Central memory CD8-positive, alpha-beta T cell (primary cell): ENCODE measurements at regions not wholly inside any gene's neighbourhood (a gene's known extent, or its start where the extent isn't known, plus 50 kb on each side); places are given as distances from the start of the nearest gene placed in this dataset.

Experiments
- ATAC-seq: fragments of 150-1000 bp; cut with Tn5 transposase; replicated peaks from 2 replicates; pipeline ENCODE4 v1.10.0; 2022; ENCODE audit warnings: mild to moderate bottlenecking, moderate FRiP score, moderate number of reproducible peaks; ENCODE audit not compliant: poor library complexity, severe bottlenecking; ENCODE audit errors: extremely low read depth
- DNase-seq, 2 donors: peaks; one replicate each; pipeline ENCODE4 v3.0.0; 2021; ENCODE audit warnings: low spot score in 2 of 2
- H3K27ac Mint-ChIP-seq: one replicate; pipeline ENCODE4 v1.8.0; 2022; ENCODE audit warnings: low read depth, mild to moderate bottlenecking, moderate library complexity, mixed read lengths
- H3K27me3 Mint-ChIP-seq: one replicate; pipeline ENCODE4 v1.8.0; 2022; ENCODE audit warnings: mixed read lengths
- H3K36me3 Mint-ChIP-seq: one replicate; pipeline ENCODE4 v1.8.0; 2022; ENCODE audit warnings: mild to moderate bottlenecking, moderate library complexity, mixed read lengths; ENCODE audit not compliant: insufficient read depth
- H3K4me1 Mint-ChIP-seq: one replicate; pipeline ENCODE4 v1.8.0; 2022; ENCODE audit warnings: mixed read lengths
- H3K4me3 Mint-ChIP-seq: one replicate; pipeline ENCODE4 v1.8.0; 2022; ENCODE audit warnings: mild to moderate bottlenecking, moderate library complexity, mixed read lengths
- H3K9me3 Mint-ChIP-seq: one replicate; pipeline ENCODE4 v1.8.0; 2022; ENCODE audit warnings: mixed read lengths

DNA sequence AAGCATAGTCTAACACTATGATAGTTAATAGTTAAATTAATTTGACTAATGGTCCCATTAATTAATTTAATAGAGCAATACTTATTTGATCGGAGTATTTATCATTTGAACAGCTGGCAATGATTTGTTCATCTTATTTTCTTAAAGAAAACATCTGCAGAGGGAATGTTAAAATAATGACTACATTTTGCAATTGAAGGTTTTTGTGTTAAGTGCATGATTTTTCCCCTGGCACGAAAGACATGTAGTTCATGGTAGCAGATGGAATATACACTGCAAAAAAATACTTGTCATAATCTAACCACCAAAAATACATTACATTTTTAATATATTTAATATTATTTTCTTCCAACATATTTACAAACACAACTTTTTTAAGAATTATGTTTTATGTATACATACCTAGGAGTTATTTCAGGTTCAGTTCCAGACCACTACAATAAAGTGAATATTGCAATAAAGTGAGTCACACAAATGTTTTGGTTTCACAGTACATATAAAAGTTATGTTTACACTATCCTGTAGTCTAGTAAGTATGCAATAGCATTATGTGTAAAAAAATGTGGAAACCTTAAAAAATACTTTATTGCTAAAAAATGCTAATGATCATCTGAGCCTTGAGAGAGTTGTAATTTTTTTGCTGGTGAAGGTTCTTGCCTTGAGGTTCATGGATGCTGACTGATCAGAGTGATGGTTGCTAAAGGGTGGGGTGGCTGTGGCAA is 292.6 kb upstream of the DAB2 start:
- no peak for DNase-seq
- no peaks in the 10 kb centered on the region for H3K27me3 Mint-ChIP-seq

DNA sequence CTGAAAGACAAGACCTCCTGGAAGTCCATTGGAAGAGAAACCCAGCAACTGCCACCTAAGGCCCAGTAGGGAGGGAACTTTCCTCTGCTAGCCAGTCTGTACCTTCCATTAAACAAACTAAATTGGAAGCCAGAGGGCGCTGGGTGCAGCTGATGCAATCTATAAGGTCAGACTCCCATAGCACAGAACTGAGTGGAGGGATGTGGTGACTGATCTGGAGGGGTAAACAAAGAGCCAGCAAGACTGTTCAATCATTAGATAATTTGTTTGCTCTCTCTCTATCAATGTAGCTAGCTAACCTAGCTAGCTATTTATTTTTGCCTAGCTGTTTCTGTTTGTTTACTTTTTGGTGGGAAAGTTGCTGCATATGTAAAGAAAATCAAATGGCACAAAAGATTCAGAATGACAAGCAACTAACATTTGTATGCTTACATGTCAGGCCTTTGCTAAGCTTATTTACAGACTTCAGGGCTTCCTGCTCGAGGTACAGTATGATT is 291.8 kb upstream of the DAB2 start:
- DNase-seq (no peak), ATAC-seq (no peak)
- Mint-ChIP-seq H3K27ac (peak overlapping the region; percentile 26), H3K27me3 (no peaks in the 10 kb centered on the region), H3K4me3 (no peak overlapping the region), H3K4me1 (no peaks in the 10 kb centered on the region), H3K36me3 (no peaks in the 10 kb centered on the region), H3K9me3 (no peaks in the 10 kb centered on the region)

More for the DNA sequence above, 292.6 kb upstream of the DAB2 start:
- Mint-ChIP-seq H3K27ac (no peak overlapping the region), H3K4me1 (no peaks in the 10 kb centered on the region), H3K4me3 (no peak overlapping the region), H3K9me3 (no peaks in the 10 kb centered on the region), H3K36me3 (no peaks in the 10 kb centered on the region)
- ATAC-seq: no peak

DNA sequence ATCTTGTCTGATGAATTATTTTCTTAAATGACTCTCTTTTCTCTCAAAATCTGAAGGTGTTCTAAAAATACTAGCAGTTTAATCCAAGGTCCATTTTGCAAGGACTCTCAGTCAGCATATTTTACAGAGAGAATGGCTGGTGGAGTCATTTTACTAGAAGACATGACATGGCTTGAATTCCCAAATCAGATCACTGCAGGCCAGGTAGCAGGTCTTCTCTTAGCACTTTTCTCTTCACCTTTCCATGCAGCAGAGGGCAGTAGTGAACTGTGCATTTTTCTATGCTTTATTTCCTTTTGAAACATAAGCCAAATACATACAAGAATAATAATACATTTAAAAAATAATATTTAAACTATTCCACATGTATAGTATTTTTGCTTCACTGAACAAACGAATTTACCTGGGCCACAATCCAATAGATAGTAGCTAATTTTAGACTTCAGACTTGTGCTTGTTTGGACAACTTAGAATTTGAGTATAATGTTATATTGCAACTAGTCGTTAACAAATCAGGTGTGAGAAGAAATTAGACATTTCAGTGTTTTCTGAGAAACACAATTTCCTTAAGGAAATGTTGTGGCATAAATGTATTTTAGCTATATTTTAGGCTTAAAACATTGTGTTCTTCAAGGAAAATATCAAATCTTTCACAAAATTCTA is 289.4 kb upstream of the DAB2 start:
- Mint-ChIP-seq H3K4me1 (no peaks in the 10 kb centered on the region), H3K9me3 (no peaks in the 10 kb centered on the region)
- DNase-seq: peak in 1 of 2 donors; percentile 13

DNA sequence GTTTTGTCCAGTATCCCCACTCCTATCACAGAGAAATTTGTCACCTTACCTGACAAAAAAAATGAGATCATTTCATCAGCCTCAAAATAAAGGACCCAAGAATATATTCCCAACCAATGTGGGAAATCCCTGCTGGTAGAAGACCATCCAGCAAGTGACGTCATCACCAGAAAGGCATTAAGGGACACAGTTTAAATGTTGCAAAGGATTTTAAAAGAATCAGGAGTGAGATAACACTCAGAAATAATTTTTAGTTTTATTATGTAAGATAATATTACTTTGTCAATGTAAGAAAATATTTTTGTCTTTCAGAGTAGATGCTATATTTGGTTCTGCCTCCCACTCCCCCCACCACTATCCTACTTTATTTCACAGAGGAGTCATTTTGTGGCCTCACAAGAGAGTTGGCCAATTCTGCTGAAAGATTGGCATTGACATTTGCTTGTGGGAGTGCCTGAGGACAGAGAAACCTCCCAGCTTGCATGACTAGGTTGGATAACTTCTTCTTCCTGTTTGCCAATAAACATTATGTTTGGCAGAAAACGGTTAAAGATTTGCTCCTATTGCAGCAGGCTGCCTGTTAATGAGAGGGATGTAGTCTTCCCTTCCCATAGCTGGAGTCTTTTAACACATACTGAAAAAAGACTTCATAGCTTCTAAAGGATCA is 288.6 kb upstream of the DAB2 start:
- ATAC-seq (no peak), DNase-seq (no peak)
- H3K36me3 Mint-ChIP-seq: no peaks in the 10 kb centered on the region
- no peak overlapping the region for H3K27ac Mint-ChIP-seq
- no peak overlapping the region for H3K4me3 Mint-ChIP-seq
- no peaks in the 10 kb centered on the region for H3K9me3 Mint-ChIP-seq
- H3K27me3 Mint-ChIP-seq: peaks cover 27% of the 10 kb centered on the region
- H3K4me1 Mint-ChIP-seq: no peaks in the 10 kb centered on the region

More for the DNA sequence above, 289.4 kb upstream of the DAB2 start:
- Mint-ChIP-seq H3K4me3 (no peak overlapping the region), H3K36me3 (no peaks in the 10 kb centered on the region), H3K27me3 (peaks cover 22% of the 10 kb centered on the region), H3K27ac (no peak overlapping the region)
- no peak for ATAC-seq

DNA sequence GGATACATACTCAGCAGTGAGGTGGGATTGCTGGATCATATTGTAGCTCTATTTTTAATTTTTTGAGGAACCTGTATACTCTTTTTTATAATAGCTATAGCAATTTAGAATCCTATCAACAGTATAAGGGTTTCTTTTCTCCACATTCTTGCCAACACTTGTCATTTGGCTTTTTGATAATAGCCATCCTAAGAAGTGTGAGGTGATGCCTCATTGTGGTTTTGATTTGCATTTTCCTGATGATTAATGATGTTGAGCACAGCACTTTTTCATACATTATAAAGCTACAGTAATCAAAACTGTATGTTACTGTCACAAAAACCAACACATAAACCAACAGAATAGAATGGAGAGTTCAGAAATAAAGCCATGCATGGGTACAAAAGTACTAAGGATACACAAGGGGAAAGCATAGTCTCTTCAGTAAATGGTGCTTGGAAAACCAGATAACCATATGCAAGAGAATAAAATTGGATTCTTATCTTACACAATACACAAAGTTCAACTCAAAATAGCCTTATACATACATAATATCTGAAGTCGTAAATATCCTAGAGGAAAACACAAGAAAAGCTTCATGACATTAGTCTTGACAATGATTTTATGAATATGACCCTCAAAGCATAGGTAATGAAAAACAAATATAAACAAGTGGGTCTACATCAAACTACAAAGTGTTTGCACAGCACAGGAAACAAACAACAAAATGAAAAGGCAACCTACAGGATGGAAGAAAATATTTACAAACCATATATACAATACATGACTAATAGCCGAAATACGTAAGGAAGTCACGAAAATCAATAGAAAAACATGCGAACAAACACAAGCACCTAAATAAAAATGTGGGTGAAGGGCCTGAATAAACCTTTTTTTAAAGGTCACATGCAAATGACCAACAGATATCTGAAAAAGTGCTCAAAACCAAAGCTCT is 287.8 kb upstream of the DAB2 start:
- H3K36me3 Mint-ChIP-seq: no peaks in the 10 kb centered on the region
- H3K9me3 Mint-ChIP-seq: no peaks in the 10 kb centered on the region
- DNase-seq (no peak), ATAC-seq (no peak)
- H3K27me3 Mint-ChIP-seq: peaks cover 33% of the 10 kb centered on the region
- no peak overlapping the region for H3K27ac Mint-ChIP-seq
- H3K4me1 Mint-ChIP-seq: no peaks in the 10 kb centered on the region
- H3K4me3 Mint-ChIP-seq: no peak overlapping the region

DNA sequence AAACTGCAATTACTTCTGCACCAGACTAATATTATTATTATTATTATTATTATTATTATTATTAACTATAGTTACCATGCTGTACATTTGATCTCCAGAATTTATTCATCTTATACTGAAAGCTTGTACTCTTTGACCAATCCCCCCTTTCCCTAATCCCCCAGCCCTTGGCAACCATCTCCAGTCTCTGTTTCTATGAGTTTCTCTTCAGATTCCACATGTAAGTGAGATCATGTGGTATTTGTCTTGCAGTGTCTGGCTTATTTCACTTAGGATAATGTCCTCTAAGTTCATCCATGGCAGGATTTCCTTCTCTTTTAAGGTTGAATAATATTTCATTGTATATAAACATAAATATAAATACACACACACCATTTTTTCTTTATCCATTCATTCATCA is 287.0 kb upstream of the DAB2 start:
- Mint-ChIP-seq H3K4me1 (no peaks in the 10 kb centered on the region), H3K4me3 (no peak overlapping the region), H3K36me3 (no peaks in the 10 kb centered on the region), H3K27me3 (peaks cover 41% of the 10 kb centered on the region), H3K27ac (no peak overlapping the region), H3K9me3 (no peaks in the 10 kb centered on the region)
- DNase-seq: no peak
- no peak for ATAC-seq

DNA sequence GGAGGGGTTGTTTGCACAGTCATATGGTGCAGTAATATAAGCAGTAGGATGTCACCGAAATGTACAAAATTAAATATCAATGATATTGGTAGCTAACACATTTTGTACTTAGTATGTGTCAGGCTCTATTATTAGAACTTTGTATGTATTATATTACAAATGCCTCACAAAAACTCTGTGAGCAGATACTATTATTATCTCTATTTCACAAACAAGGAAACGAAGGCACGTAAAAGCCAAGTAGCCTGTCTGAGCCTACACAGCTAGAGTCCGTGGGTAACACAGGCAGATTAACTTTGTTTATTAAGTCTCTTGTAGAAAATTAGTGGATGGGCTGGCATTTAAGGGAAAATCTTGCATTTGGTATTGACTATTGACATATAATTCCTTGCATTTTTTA is 284.3 kb upstream of the DAB2 start:
- Mint-ChIP-seq H3K27ac (no peak overlapping the region), H3K27me3 (peaks cover 53% of the 10 kb centered on the region), H3K4me3 (no peak overlapping the region), H3K36me3 (no peaks in the 10 kb centered on the region), H3K4me1 (no peaks in the 10 kb centered on the region), H3K9me3 (no peaks in the 10 kb centered on the region)
- DNase-seq: no peak
- ATAC-seq: no peak

DNA sequence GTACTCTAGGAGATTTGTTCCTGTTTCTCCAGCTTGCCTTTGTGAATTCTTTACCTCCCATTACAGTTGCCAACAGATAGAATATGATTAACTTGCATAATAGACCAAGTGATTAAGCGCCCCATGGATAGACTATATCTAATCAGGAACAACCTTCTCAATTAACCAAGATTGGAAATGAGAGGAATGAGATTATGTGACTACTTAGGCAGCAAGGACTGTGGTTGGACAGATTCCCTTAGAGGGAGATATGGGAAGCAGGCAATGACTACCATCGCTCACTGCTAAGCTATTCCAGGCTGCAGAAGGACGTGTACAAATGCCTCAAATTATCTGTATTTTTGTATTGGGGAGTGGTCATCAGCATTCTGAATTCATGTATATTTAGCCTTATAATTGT is 278.1 kb upstream of the DAB2 start:
- Mint-ChIP-seq H3K4me3 (no peak overlapping the region), H3K27me3 (peaks cover 23% of the 10 kb centered on the region), H3K9me3 (no peaks in the 10 kb centered on the region), H3K27ac (no peak overlapping the region), H3K4me1 (no peaks in the 10 kb centered on the region), H3K36me3 (no peaks in the 10 kb centered on the region)
- DNase-seq (no peak), ATAC-seq (no peak)

DNA sequence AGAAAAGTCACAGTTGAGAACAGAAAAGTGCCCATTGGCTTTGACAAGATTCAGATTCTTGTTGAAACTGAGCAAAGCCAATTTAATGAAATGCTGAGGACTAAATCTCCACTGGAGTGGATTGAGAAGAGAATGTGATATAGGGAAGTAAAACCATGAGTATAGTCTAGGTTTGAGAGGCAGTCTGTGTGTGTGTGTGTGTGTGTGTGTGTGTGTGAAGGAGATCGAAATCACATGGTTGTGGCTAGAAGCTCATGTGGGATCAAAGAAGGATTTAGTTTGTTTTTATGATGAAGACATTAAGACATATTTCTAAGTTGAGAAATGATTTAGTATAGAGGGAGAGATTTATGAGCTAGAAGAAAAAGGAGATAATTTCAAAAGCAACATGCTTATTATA is 275.7 kb upstream of the DAB2 start:
- DNase-seq (no peak), ATAC-seq (no peak)
- Mint-ChIP-seq H3K27ac (no peak overlapping the region), H3K4me1 (no peaks in the 10 kb centered on the region), H3K36me3 (no peaks in the 10 kb centered on the region), H3K9me3 (no peaks in the 10 kb centered on the region), H3K4me3 (no peak overlapping the region), H3K27me3 (peaks cover 9% of the 10 kb centered on the region)

DNA sequence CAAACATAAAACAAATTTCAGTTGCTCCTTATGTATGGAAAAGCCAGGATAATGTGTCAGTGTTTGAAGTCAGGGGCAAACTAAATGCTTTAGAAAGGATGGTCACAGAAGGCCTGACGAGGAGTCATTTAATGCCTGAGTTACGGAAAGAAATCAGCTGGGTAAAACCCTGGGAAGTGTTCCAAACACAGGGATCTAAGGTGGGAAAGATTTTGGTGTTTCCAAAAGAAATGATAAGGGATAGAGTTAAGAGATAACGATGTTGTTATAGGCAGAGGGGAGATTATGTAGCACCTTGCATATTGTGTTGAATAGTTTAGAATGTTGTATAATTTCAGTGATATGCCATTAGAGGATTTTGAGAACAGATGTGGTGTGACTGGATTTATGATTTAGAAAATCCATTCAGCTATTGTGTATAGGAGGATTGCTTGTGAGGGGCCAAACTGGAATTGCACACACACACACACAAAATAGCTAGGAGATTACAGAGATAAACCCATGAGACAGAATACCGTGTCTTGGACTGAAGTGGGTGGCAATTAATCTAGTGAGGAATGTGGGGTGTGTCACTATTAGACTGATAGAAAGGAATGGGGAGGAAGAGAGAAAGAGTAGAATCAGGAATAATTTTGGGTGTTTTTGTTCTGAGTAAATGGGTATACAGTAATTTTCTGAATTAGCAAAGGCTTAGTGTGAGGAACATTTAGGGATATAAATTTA is 274.2 kb upstream of the DAB2 start:
- Mint-ChIP-seq H3K4me3 (no peak overlapping the region), H3K27ac (no peak overlapping the region), H3K4me1 (no peaks in the 10 kb centered on the region), H3K9me3 (no peaks in the 10 kb centered on the region), H3K27me3 (peaks cover 4% of the 10 kb centered on the region), H3K36me3 (no peaks in the 10 kb centered on the region)
- no peak for DNase-seq
- no peak for ATAC-seq

DNA sequence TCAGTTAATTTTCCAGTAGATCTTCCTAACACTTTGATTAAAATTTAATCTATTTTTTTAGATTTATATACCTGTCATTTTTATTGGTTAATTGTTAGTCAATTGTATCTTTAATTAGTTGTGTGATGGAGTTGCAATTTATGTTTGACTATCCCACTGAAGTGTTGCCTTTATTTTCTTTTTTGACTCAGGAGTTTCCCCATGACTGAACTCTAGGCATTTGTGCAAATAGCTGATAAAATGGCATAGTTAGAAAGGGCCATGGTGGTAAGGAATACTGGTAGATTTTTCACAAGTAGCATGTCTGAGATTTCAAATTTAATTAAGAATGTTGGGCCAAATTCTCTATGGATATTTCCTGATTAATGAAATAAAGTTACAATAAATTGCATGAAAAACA is 273.1 kb upstream of the DAB2 start:
- no peak for ATAC-seq
- Mint-ChIP-seq H3K9me3 (no peaks in the 10 kb centered on the region), H3K27me3 (peaks cover 15% of the 10 kb centered on the region), H3K36me3 (no peaks in the 10 kb centered on the region), H3K4me1 (no peaks in the 10 kb centered on the region), H3K4me3 (no peak overlapping the region), H3K27ac (no peak overlapping the region)
- no peak for DNase-seq
